ENCODE measurements at regions not wholly inside any gene's neighbourhood (a gene's known extent, or its start where the extent isn't known, plus 50 kb on each side); places are given as distances from the start of the nearest gene placed in this dataset.

- TF ChIP-seq ZNF462 (CRISPR knock-in tag; IDR thresholded peaks at IDR 0.05) (no peak), STAT1 (IDR thresholded peaks at IDR 0.05; ENCODE audit: unreplicated experiment) (no peak), POLR2AphosphoS5 (IDR thresholded peaks at IDR 0.05; ENCODE audit: low read depth) (no peak)
Measured at GRCh38 chr14:51806026-51807023, 54.1 kb upstream of the GNG2 start (continued).

- ATAC-seq, result no peak
- TF ChIP-seq STAT1 (IDR thresholded peaks at IDR 0.05; ENCODE audit: unreplicated experiment) (no peak), ZNF114 (CRISPR knock-in tag; IDR thresholded peaks at IDR 0.05) (no peak), NANOG (IDR thresholded peaks at IDR 0.05; ENCODE audit: borderline replicate concordance) (no peak), ZNF462 (CRISPR knock-in tag; IDR thresholded peaks at IDR 0.05) (no peak)
Measured at GRCh38 chr14:51807356-51807755, 53.1 kb upstream of the GNG2 start.

More at GRCh38 chr14:51807356-51807755, 53.1 kb upstream of the GNG2 start:
- Histone ChIP-seq H3K79me2 (replicated peaks; ENCODE audit: insufficient read depth) (no peaks in the 10 kb centered on the region), H4K20me1 (replicated peaks; ENCODE audit: insufficient read depth) (no peaks in the 10 kb centered on the region), H3K36me3 (ENCODE audit: insufficient read depth) (no peaks in the 10 kb centered on the region), H3K27ac (ENCODE audit: low read depth) (no peak overlapping the region), H3K4me2 (no peak overlapping the region), H3F3A (replicated peaks; ENCODE audit: low read depth) (no peaks in the 10 kb centered on the region), H2AFZ (no peak overlapping the region), H3K9me2 (ENCODE audit: insufficient read depth) (0 out of 2 replicates have a peak, but pooled peaks cover 4% of the 10 kb centered on the region), H3K27me3 (ENCODE audit: insufficient read depth) (no peaks in the 10 kb centered on the region), H3K4me3 (no peak overlapping the region), H3K4me1 (ENCODE audit: insufficient read depth) (no peaks in the 10 kb centered on the region)
- peaks cover 10% of the 10 kb centered on the region; the same call in 2 of the 3 replicates for H3K9me3 Mint-ChIP-seq
- no peak for DNase-seq (ENCODE audit: low spot score)
- H3K36me3 Mint-ChIP-seq (ENCODE audit: low read depth), result peaks cover 4% of the 10 kb centered on the region; the same call in 1 of the 3 replicates
- H3K27ac Mint-ChIP-seq, result no peak overlapping the region
- no peaks in the 10 kb centered on the region for H3K4me1 Mint-ChIP-seq
- peaks cover 2% of the 10 kb centered on the region for H3K27me3 Mint-ChIP-seq (ENCODE audit: insufficient read depth, low read depth, poor library complexity)
- H3K4me3 Mint-ChIP-seq, result no peak overlapping the region
